GM10266 (cell line): ENCODE measurements at regions not wholly inside any gene's neighbourhood (a gene's known extent, or its start where the extent isn't known, plus 50 kb on each side); places are given as distances from the start of the nearest gene placed in this dataset.

ENCODE experiments used
- DNase-seq: peaks from one replicate; pipeline ENCODE4 v3.0.0; 2012; ENCODE audit errors: extremely low spot score
- CTCF ChIP-seq: IDR thresholded peaks from 2 replicates; pipeline ENCODE4 v1.5.1; 2012; ENCODE audit warnings: mild to moderate bottlenecking, low read depth; ENCODE audit not compliant: control insufficient read depth, insufficient read depth; ENCODE audit errors: missing control alignments

GRCh38 chr4:11298451-11298850, 130.2 kb downstream of the HS3ST1 start:
- TF ChIP-seq CTCF: no peak
- DNase-seq: no peak

GRCh38 chr4:11297627-11298026, 131.1 kb downstream of the HS3ST1 start:
- no peak for TF ChIP-seq CTCF
- no peak for DNase-seq

- TF ChIP-seq CTCF: no peak
These were observed 131.5 kb downstream of the HS3ST1 start for GRCh38 chr4:11297201-11297600.

GRCh38 chr4:11293866-11294265, 134.8 kb downstream of the HS3ST1 start:
- no peak for TF ChIP-seq CTCF
- no peak for DNase-seq

More at GRCh38 chr4:11297201-11297600, 131.5 kb downstream of the HS3ST1 start:
- no peak for DNase-seq

GRCh38 chr4:11287055-11287454, 141.6 kb downstream of the HS3ST1 start:
- DNase-seq: no peak
- TF ChIP-seq CTCF: no peak

- no peak for DNase-seq
- TF ChIP-seq CTCF: no peak
These were observed 142.2 kb downstream of the HS3ST1 start for GRCh38 chr4:11286533-11286932.

GRCh38 chr4:11281720-11282119, 147.0 kb downstream of the HS3ST1 start:
- no peak for DNase-seq
- no peak for TF ChIP-seq CTCF
